ENCODE measurements at regions not wholly inside any gene's neighbourhood (a gene's known extent, or its start where the extent isn't known, plus 50 kb on each side); places are given as distances from the start of the nearest gene placed in this dataset.

- no peak for DNase-seq (ENCODE audit: low read depth in 2 of 3, low spot score in 1 of 3)
Observed at GRCh38 chr4:173713026-173713425, 183.0 kb upstream of the HAND2 start.

- DNase-seq (ENCODE audit: low read depth in 2 of 3, low spot score in 1 of 3) = no peak
Observed at GRCh38 chr4:173707658-173708419, 177.8 kb upstream of the HAND2 start.

- no peak for DNase-seq (ENCODE audit: low read depth in 2 of 3, low spot score in 1 of 3)
Observed at GRCh38 chr4:173704201-173704600, 174.2 kb upstream of the HAND2 start.

GRCh38 chr4:173703021-173703420 lies 173.0 kb upstream of the HAND2 start:
- DNase-seq (ENCODE audit: low read depth in 2 of 3, low spot score in 1 of 3) = no peak

GRCh38 chr4:173700650-173701049 lies 170.6 kb upstream of the HAND2 start:
- DNase-seq (ENCODE audit: low read depth in 2 of 3, low spot score in 1 of 3) = no peak

- DNase-seq (ENCODE audit: low read depth in 2 of 3, low spot score in 1 of 3) = no peak
Observed at GRCh38 chr4:173699841-173700475, 169.9 kb upstream of the HAND2 start.

GRCh38 chr4:173698557-173699262 lies 168.7 kb upstream of the HAND2 start:
- no peak for DNase-seq (ENCODE audit: low read depth in 2 of 3, low spot score in 1 of 3)

GRCh38 chr4:173697840-173698239 lies 167.8 kb upstream of the HAND2 start:
- DNase-seq (ENCODE audit: low read depth in 2 of 3, low spot score in 1 of 3) = no peak

- DNase-seq (ENCODE audit: low read depth in 2 of 3, low spot score in 1 of 3) = no peak
Observed at GRCh38 chr4:173696551-173696950, 166.5 kb upstream of the HAND2 start.

- no peak for DNase-seq (ENCODE audit: low read depth in 2 of 3, low spot score in 1 of 3)
Observed at GRCh38 chr4:173696011-173696410, 166.0 kb upstream of the HAND2 start.

GRCh38 chr4:173685831-173686210 lies 155.8 kb upstream of the HAND2 start:
- DNase-seq (ENCODE audit: low read depth in 2 of 3, low spot score in 1 of 3) = no peak

- no peak for DNase-seq (ENCODE audit: low read depth in 2 of 3, low spot score in 1 of 3)
Observed at GRCh38 chr4:173685165-173685830, 155.3 kb upstream of the HAND2 start.

- no peak for DNase-seq (ENCODE audit: low read depth in 2 of 3, low spot score in 1 of 3)
Observed at GRCh38 chr4:173684223-173684622, 154.2 kb upstream of the HAND2 start.

- no peak for DNase-seq (ENCODE audit: low read depth in 2 of 3, low spot score in 1 of 3)
Observed at GRCh38 chr4:173682609-173683008, 152.6 kb upstream of the HAND2 start.

- no peak for DNase-seq (ENCODE audit: low read depth in 2 of 3, low spot score in 1 of 3)
Observed at GRCh38 chr4:173680278-173680677, 150.2 kb upstream of the HAND2 start.

GRCh38 chr4:173675446-173675845 lies 145.4 kb upstream of the HAND2 start:
- no peak for DNase-seq (ENCODE audit: low read depth in 2 of 3, low spot score in 1 of 3)

- DNase-seq (ENCODE audit: low read depth in 2 of 3, low spot score in 1 of 3) = no peak
Observed at GRCh38 chr4:173669460-173670179, 139.6 kb upstream of the HAND2 start.

GRCh38 chr4:173661001-173661400 lies 131.0 kb upstream of the HAND2 start:
- DNase-seq (ENCODE audit: low read depth in 2 of 3, low spot score in 1 of 3) = no peak

- DNase-seq (ENCODE audit: low read depth in 2 of 3, low spot score in 1 of 3) = no peak
Observed at GRCh38 chr4:173656898-173657297, 126.9 kb upstream of the HAND2 start.

GRCh38 chr4:173652283-173652931 lies 122.4 kb upstream of the HAND2 start:
- no peak for DNase-seq (ENCODE audit: low read depth in 2 of 3, low spot score in 1 of 3)

All from stimulated activated CD4-positive, alpha-beta T cell treated with anti-CD3 and anti-CD28 coated beads, Interleukin-12 subunit alpha, Interleukin-12 subunit beta, amount 100 ng/mL, for 48 hours (primary cell).